Vagina (tissue), 2 donors: ENCODE measurements at regions not wholly inside any gene's neighbourhood (a gene's known extent, or its start where the extent isn't known, plus 50 kb on each side); places are given as distances from the start of the nearest gene placed in this dataset.

ENCODE experiments used
- POLR2A ChIP-seq, 2 donors: fragments of 450-650 bp; IDR thresholded peaks; one replicate each; pipeline ENCODE4 v1.6.1; 2017; ENCODE audit warnings: antibody characterized with exemption in 2 of 2, mild to moderate bottlenecking in 2 of 2, moderate library complexity in 2 of 2
- POLR2AphosphoS5 ChIP-seq, 2 donors: sonication (generic); formaldehyde crosslinking; IDR thresholded peaks; one replicate each; pipeline ENCODE4 v1.9.0; 2017; ENCODE audit warnings: antibody characterized with exemption in 2 of 2, mild to moderate bottlenecking in 2 of 2, low read depth in 1 of 2; ENCODE audit not compliant: insufficient read depth in 1 of 2

DNA sequence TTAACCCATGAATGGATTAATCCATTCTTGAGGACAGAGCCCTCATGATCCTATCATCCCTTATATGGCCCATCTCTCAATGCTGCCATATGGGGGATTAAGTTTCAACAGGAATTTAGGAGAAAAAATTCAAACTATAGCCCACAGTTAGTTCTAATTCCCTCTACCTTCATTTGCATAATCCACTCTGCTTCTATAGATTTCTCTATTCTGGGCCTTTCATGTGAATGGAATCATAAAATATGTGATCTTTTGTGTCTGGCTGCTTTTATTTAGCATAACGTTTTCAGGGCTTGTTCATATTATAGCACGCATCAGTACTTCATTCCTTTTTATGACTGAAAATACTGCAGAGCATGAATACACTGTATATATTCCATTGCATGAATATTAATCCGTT is 55.4 kb downstream of the CTSL start:
- no peak for TF ChIP-seq POLR2A (IDR thresholded peaks at IDR 0.05)
- no peak for TF ChIP-seq POLR2AphosphoS5 (IDR thresholded peaks at IDR 0.05; ENCODE audit: insufficient read depth in 1 of 2, low read depth in 1 of 2)
